Endothelial cell of umbilical vein (primary cell): ENCODE measurements at regions not wholly inside any gene's neighbourhood (a gene's known extent, or its start where the extent isn't known, plus 50 kb on each side); places are given as distances from the start of the nearest gene placed in this dataset.

Experiments
- BruUV-seq: library from RNA; stranded (reverse); fragments of 400-500 nt; replicated peaks from 2 replicates; lab custom pipeline; 2021; lab: Mats Ljungman, UMichigan
- CTCF ChIA-PET: fragments of 300-600, 350-600 bp; sonication (Branson Sonifier 250); formaldehyde crosslinking; loops from one replicate; lab custom pipeline; 2021; ENCODE audit warnings: antibody characterized with exemption, inconsistent platforms; lab: Charles Lee
- POLR2A ChIA-PET: fragments of 300-600, 350-600 bp; sonication (Branson Sonifier 250); formaldehyde crosslinking; loops from one replicate; lab custom pipeline; 2021; ENCODE audit warnings: antibody characterized with exemption, inconsistent platforms; lab: Charles Lee
- DNase-seq: peaks from one replicate; pipeline ENCODE4 v3.0.0-alpha.2; 2011; ENCODE audit warnings: low read depth, low spot score
- FAIRE-seq: peaks from 2 replicates; lab custom pipeline; 2011; peaks lifted over from hg19 to GRCh38; lab: Jason Lieb, UNC
- H2AFZ ChIP-seq: 2 replicates; pipeline ENCODE4 v1.6.0; 2012; ENCODE audit warnings: low read depth, low read length, control low read depth, inconsistent platforms
- H3K27ac ChIP-seq: 2 replicates; pipeline ENCODE4 v1.5.1; 2011; ENCODE audit warnings: low read depth, mild to moderate bottlenecking, control low read depth, low read length, moderate library complexity; ENCODE audit not compliant: insufficient read depth
- H3K27me3 ChIP-seq, 2 experiments: 2 replicates each; pipeline versions ENCODE4 v1.6.0 to v1.6.1; 2011; ENCODE audit warnings: low read length in 2 of 2, mixed read lengths in 1 of 2; ENCODE audit not compliant: control insufficient read depth in 2 of 2, insufficient read depth in 2 of 2
- H3K36me3 ChIP-seq, 2 experiments: 2 replicates in 1 of 2; 3 replicates in 1 of 2; pipeline ENCODE4 v1.5.1; 2011; ENCODE audit warnings: low read length in 2 of 2, mild to moderate bottlenecking in 1 of 2, moderate library complexity in 1 of 2; ENCODE audit not compliant: control insufficient read depth in 2 of 2, insufficient read depth in 2 of 2; ENCODE audit errors: extremely low read depth in 1 of 2
- H3K4me1 ChIP-seq: 3 replicates; pipeline ENCODE4 v1.5.1; 2011; ENCODE audit warnings: mild to moderate bottlenecking, low read length; ENCODE audit not compliant: control insufficient read depth, insufficient read depth; ENCODE audit errors: extremely low read depth
- H3K4me2 ChIP-seq: 2 replicates; pipeline ENCODE4 v1.6.1; 2011; ENCODE audit warnings: low read length, control low read depth, mixed read lengths; ENCODE audit not compliant: insufficient read depth
- H3K4me3 ChIP-seq, 3 experiments: fragments of 200-600 bp in 1 of 3; sonication (generic), shearing (Covaris generic) in 1 of 3; replicated peaks in 1 of 3; 2 replicates each; pipeline ENCODE4 v1.5.1; 2011 to 2016; ENCODE audit warnings: control low read depth in 3 of 3, low read length in 3 of 3, mild to moderate bottlenecking in 2 of 3, inconsistent platforms in 1 of 3, low read depth in 1 of 3, moderate library complexity in 1 of 3; ENCODE audit not compliant: insufficient read depth in 1 of 3
- H3K79me2 ChIP-seq: 2 replicates; pipeline ENCODE4 v1.6.0; 2012; ENCODE audit warnings: low read length, inconsistent platforms; ENCODE audit not compliant: control insufficient read depth, insufficient read depth
- H3K9ac ChIP-seq: replicated peaks from 2 replicates; pipeline ENCODE3; 2011; ENCODE audit warnings: low read length, control low read depth; ENCODE audit not compliant: insufficient read depth; ENCODE audit errors: extremely low read depth
- H3K9me1 ChIP-seq: replicated peaks from 3 replicates; pipeline ENCODE4 v1.6.0; 2011; ENCODE audit warnings: mild to moderate bottlenecking, low read length; ENCODE audit not compliant: control insufficient read depth, insufficient read depth; ENCODE audit errors: extremely low read depth
- H3K9me3 ChIP-seq: replicated peaks from 2 replicates; pipeline ENCODE4 v1.5.1; 2012; ENCODE audit warnings: low read length, inconsistent platforms; ENCODE audit not compliant: control insufficient read depth, insufficient read depth
- H4K20me1 ChIP-seq: replicated peaks from 2 replicates; pipeline ENCODE3; 2011; ENCODE audit warnings: mild to moderate bottlenecking, low read length; ENCODE audit not compliant: control insufficient read depth, insufficient read depth; ENCODE audit errors: extremely low read depth
- CTCF ChIP-seq, 2 donors: IDR thresholded peaks; 1 replicate in 1 of 2; 2 replicates in 1 of 2; pipeline ENCODE4 v1.5.1; 2011; ENCODE audit warnings: low read length in 2 of 2, mild to moderate bottlenecking in 2 of 2, moderate library complexity in 2 of 2, control low read depth in 1 of 2, inconsistent platforms in 1 of 2, low read depth in 1 of 2; ENCODE audit not compliant: insufficient read depth in 1 of 2; ENCODE audit errors: extremely low read depth in 1 of 2
- EZH2 ChIP-seq: IDR thresholded peaks from 2 replicates; pipeline ENCODE4 v1.6.1; 2012; ENCODE audit warnings: borderline replicate concordance, low read depth, mild to moderate bottlenecking, moderate library complexity, low read length, inconsistent platforms; ENCODE audit not compliant: severe bottlenecking
- FOS ChIP-seq: IDR thresholded peaks from 2 replicates; pipeline ENCODE4 v1.6.1; 2011; ENCODE audit warnings: mild to moderate bottlenecking, low read length, moderate library complexity, borderline replicate concordance; ENCODE audit not compliant: insufficient read depth
- JUN ChIP-seq: IDR thresholded peaks from 2 replicates; pipeline ENCODE4 v1.6.1; 2011; ENCODE audit warnings: borderline replicate concordance, low read depth; ENCODE audit not compliant: insufficient read length, insufficient read depth
- MAX ChIP-seq: IDR thresholded peaks from 2 replicates; pipeline ENCODE4 v1.6.1; 2011; ENCODE audit not compliant: insufficient read depth, insufficient read length
- MYC ChIP-seq: IDR thresholded peaks from one replicate; pipeline ENCODE4 v1.6.1; 2011; ENCODE audit warnings: mild to moderate bottlenecking, low read depth, low read length
- POLR2AphosphoS5 ChIP-seq: IDR thresholded peaks from 2 replicates; pipeline ENCODE4 v1.6.1; 2012; ENCODE audit warnings: low read depth, mild to moderate bottlenecking, control low read depth, low read length, moderate library complexity; ENCODE audit not compliant: insufficient read depth
- dilution Hi-C: fragments of 300-500 bp; cut with MboI; formaldehyde crosslinking; loops from one replicate; pipeline ENCODE4 v1.15.0; 2019; ENCODE audit warnings: low sequenced_read_pairs; ENCODE audit not compliant: extremely low pct_ligation_motif_present
- intact Hi-C: fragments of 100-400 bp; cut with micrococcal nuclease; formaldehyde crosslinking; loops from one replicate; pipeline ENCODE4 v1.10.0; 2022

GRCh38 chr5:57785946-57786345 lies 303.3 kb upstream of the ACTBL2 start:
- no peaks in the 10 kb centered on the region for H3K36me3 ChIP-seq
- no peak for FAIRE-seq
- no peak for DNase-seq
- peaks cover under 1% of the 10 kb centered on the region for H3K4me1 ChIP-seq
- no peak overlapping the region for H3K27ac ChIP-seq
- no peaks in the 10 kb centered on the region for H3K79me2 ChIP-seq
- TF ChIP-seq JUN (no peak), EZH2 (no peak), CTCF (IDR thresholded peaks at IDR 0.05; ENCODE audit: extremely low read depth in 1 of 2, insufficient read depth in 1 of 2, low read depth in 1 of 2, low read length in 2 of 2) (no peak), POLR2AphosphoS5 (no peak), MYC (no peak), FOS (no peak), MAX (no peak)
- no peaks in the 10 kb centered on the region for H3K9me3 ChIP-seq
- H3K9me1 ChIP-seq, result no peaks in the 10 kb centered on the region
- BruUV-seq, result no TSS peak
- no peak overlapping the region for H2AFZ ChIP-seq
- dilution Hi-C loops (loop anchor here (25.0 kb wide), 1 partner anchor 676 kb away; the partner anchor contains the start of gene PLK2), intact Hi-C loops (loop anchor here (10.0 kb wide), 1 partner anchor 339 kb away; no protein-coding TSS in a partner anchor)
- no peak overlapping the region for H3K9ac ChIP-seq
- no peaks in the 10 kb centered on the region for H3K27me3 ChIP-seq
- H3K4me2 ChIP-seq, result no peak overlapping the region
- ChIA-PET CTCF (no interaction called here), POLR2A (no interaction called here)
- no peak overlapping the region for H3K4me3 ChIP-seq
- no peaks in the 10 kb centered on the region for H4K20me1 ChIP-seq
